ENCODE measurements at regions not wholly inside any gene's neighbourhood (a gene's known extent, or its start where the extent isn't known, plus 50 kb on each side); places are given as distances from the start of the nearest gene placed in this dataset.

GRCh38 chr2:236765478-236765877, 195.9 kb downstream of the ACKR3 start (continued):
- TF ChIP-seq CHD7 (IDR thresholded peaks at IDR 0.05; ENCODE audit: insufficient replicate concordance, low read length): no peak

Measured in H1 (cell line).